IMR-90 (cell line): ENCODE measurements at regions not wholly inside any gene's neighbourhood (a gene's known extent, or its start where the extent isn't known, plus 50 kb on each side); places are given as distances from the start of the nearest gene placed in this dataset.

ENCODE experiments used
- ATAC-seq: fragments of 200-7000 bp; cut with Tn5 transposase; 2 replicates; pipeline ENCODE4 v1.9.1; 2020; ENCODE audit warnings: low read depth, mild to moderate bottlenecking, moderate library complexity
- BruUV-seq: library from RNA; stranded (reverse); fragments of 400-500 nt; replicated peaks from 2 replicates; lab custom pipeline; 2021; lab: Mats Ljungman, UMichigan
- CTCF ChIA-PET: fragments of 300-600 bp; formaldehyde crosslinking; extraction: SDS; loops from one replicate; lab custom pipeline; 2021; ENCODE audit warnings: antibody characterized with exemption; lab: Yijun Ruan, JAX
- POLR2A ChIA-PET: fragments of 300-600 bp; sonication (Branson Sonifier 250); formaldehyde crosslinking; loops from one replicate; lab custom pipeline; 2022; ENCODE audit warnings: antibody characterized with exemption; ENCODE audit not compliant: unreplicated experiment; lab: Charles Lee
- DNase-seq: peaks from one replicate; pipeline ENCODE4 v3.0.0; 2013
- H2AFZ ChIP-seq: replicated peaks from 2 replicates; pipeline ENCODE3; 2013; ENCODE audit warnings: low read length, mild to moderate bottlenecking; ENCODE audit not compliant: poor library complexity
- H2AK5ac ChIP-seq: 2 replicates; pipeline ENCODE4 v1.6.1; 2013; ENCODE audit warnings: low read depth, low read length, inconsistent platforms
- H2AK9ac ChIP-seq: replicated peaks from 2 replicates; pipeline ENCODE3; 2013; ENCODE audit warnings: mild to moderate bottlenecking, low read depth, low read length, moderate library complexity; ENCODE audit not compliant: poor library complexity
- H2BK120ac ChIP-seq: 2 replicates; pipeline ENCODE4 v1.6.1; 2013; ENCODE audit warnings: low read depth, low read length, inconsistent platforms
- H2BK15ac ChIP-seq: 3 replicates; pipeline ENCODE4 v1.6.1; 2013; ENCODE audit warnings: low read depth, low read length, inconsistent platforms
- H2BK20ac ChIP-seq: 2 replicates; pipeline ENCODE4 v1.6.1; 2013; ENCODE audit warnings: low read depth, mild to moderate bottlenecking, inconsistent platforms, low read length, moderate library complexity
- H2BK5ac ChIP-seq: 2 replicates; pipeline ENCODE4 v1.6.1; 2013; ENCODE audit warnings: mild to moderate bottlenecking, low read depth, low read length, inconsistent platforms; ENCODE audit not compliant: poor library complexity, severe bottlenecking
- H3K14ac ChIP-seq: replicated peaks from 2 replicates; pipeline ENCODE4 v1.6.1; 2013; ENCODE audit warnings: low read depth, low read length, inconsistent platforms
- H3K18ac ChIP-seq: 2 replicates; pipeline ENCODE4 v1.6.1; 2013; ENCODE audit warnings: low read depth, low read length, control low read depth
- H3K23ac ChIP-seq: 2 replicates; pipeline ENCODE4 v1.6.1; 2013; ENCODE audit warnings: low read depth, low read length, inconsistent platforms
- H3K27ac ChIP-seq: 2 replicates; pipeline ENCODE4 v1.5.1; 2013; ENCODE audit warnings: mild to moderate bottlenecking, control low read depth, low read length; ENCODE audit not compliant: insufficient read depth
- H3K27me3 ChIP-seq: 2 replicates; pipeline ENCODE4 v1.6.1; 2013; ENCODE audit warnings: low read length; ENCODE audit not compliant: control insufficient read depth, insufficient read depth
- H3K36me3 ChIP-seq: 2 replicates; pipeline ENCODE4 v1.6.1; 2013; ENCODE audit warnings: low read length, mixed read lengths; ENCODE audit not compliant: control insufficient read depth, insufficient read depth
- H3K4ac ChIP-seq: 2 replicates; pipeline ENCODE4 v1.6.1; 2013; ENCODE audit warnings: low read depth, low read length, inconsistent platforms
- H3K4me1 ChIP-seq: 2 replicates; pipeline ENCODE4 v1.6.1; 2013; ENCODE audit warnings: low read length, mixed read lengths; ENCODE audit not compliant: control insufficient read depth, insufficient read depth
- H3K4me2 ChIP-seq: 2 replicates; pipeline ENCODE4 v1.6.1; 2013; ENCODE audit warnings: low read depth, mild to moderate bottlenecking, control low read depth, low read length, moderate library complexity
- H3K4me3 ChIP-seq: 2 replicates; pipeline ENCODE4 v1.5.1; 2013; ENCODE audit warnings: low read depth, mild to moderate bottlenecking, control low read depth, low read length, moderate library complexity; ENCODE audit not compliant: insufficient read depth
- H3K56ac ChIP-seq: 2 replicates; pipeline ENCODE4 v1.6.1; 2013; ENCODE audit warnings: low read length, inconsistent platforms; ENCODE audit not compliant: insufficient read depth; ENCODE audit errors: extremely low read depth
- H3K79me1 ChIP-seq, 2 experiments: 2 replicates each; pipeline ENCODE4 v1.6.1; 2013; ENCODE audit warnings: low read length in 2 of 2, inconsistent platforms in 1 of 2, low read depth in 1 of 2
- H3K9ac ChIP-seq: 2 replicates; pipeline ENCODE4 v1.6.1; 2013; ENCODE audit warnings: low read depth, low read length, control low read depth
- H3K9me1 ChIP-seq: 2 replicates; pipeline ENCODE4 v1.6.1; 2013; ENCODE audit warnings: low read length, inconsistent platforms; ENCODE audit not compliant: insufficient read depth
- H3K9me3 ChIP-seq: 2 replicates; pipeline ENCODE4 v1.6.1; 2013; ENCODE audit warnings: low read length; ENCODE audit not compliant: control insufficient read depth, insufficient read depth
- H4K20me1 ChIP-seq: 2 replicates; pipeline ENCODE4 v1.6.1; 2013; ENCODE audit warnings: low read length, inconsistent platforms; ENCODE audit not compliant: insufficient read depth
- H4K5ac ChIP-seq: 2 replicates; pipeline ENCODE4 v1.6.1; 2013; ENCODE audit warnings: mild to moderate bottlenecking, low read depth, low read length, control low read depth
- H4K8ac ChIP-seq, 2 experiments: 2 replicates each; pipeline ENCODE4 v1.6.1; 2013; ENCODE audit warnings: low read depth in 2 of 2, low read length in 2 of 2, control low read depth in 1 of 2, inconsistent platforms in 1 of 2
- H4K91ac ChIP-seq: 2 replicates; pipeline ENCODE4 v1.6.1; 2013; ENCODE audit warnings: low read depth, low read length, inconsistent platforms; ENCODE audit not compliant: insufficient read depth
- BHLHE40 ChIP-seq: fragments of 150-350 bp; IDR thresholded peaks from 2 replicates; pipeline ENCODE4 v1.6.1; 2016; ENCODE audit warnings: mild to moderate bottlenecking, low read depth, low read length
- CEBPB ChIP-seq: IDR thresholded peaks from 2 replicates; pipeline ENCODE4 v1.6.1; 2012; ENCODE audit warnings: low read depth, low read length, improper control_type of control experiment
- CHD1 ChIP-seq: IDR thresholded peaks from 2 replicates; pipeline ENCODE4 v1.6.1; 2012; ENCODE audit warnings: low read depth, low read length, improper control_type of control experiment
- FOS ChIP-seq: fragments of 150-350 bp; IDR thresholded peaks from 2 replicates; pipeline ENCODE4 v1.6.1; 2016; ENCODE audit warnings: low read depth, low read length
- MAZ ChIP-seq: IDR thresholded peaks from 2 replicates; pipeline ENCODE4 v1.6.1; 2012; ENCODE audit warnings: low read depth, mild to moderate bottlenecking, low read length, improper control_type of control experiment, moderate library complexity, borderline replicate concordance
- MXI1 ChIP-seq: IDR thresholded peaks from 2 replicates; pipeline ENCODE4 v1.6.1; 2012; ENCODE audit warnings: low read depth, mild to moderate bottlenecking, low read length, moderate library complexity, borderline replicate concordance
- NFE2L2 ChIP-seq: fragments of 150-350 bp; IDR thresholded peaks from 2 replicates; pipeline ENCODE4 v1.6.1; 2016; ENCODE audit warnings: low read depth, mild to moderate bottlenecking, low read length
- POLR2A ChIP-seq: IDR thresholded peaks from 2 replicates; pipeline ENCODE4 v1.6.1; 2012; ENCODE audit warnings: mild to moderate bottlenecking, low read depth, low read length
- RAD21 ChIP-seq: IDR thresholded peaks from 2 replicates; pipeline ENCODE4 v1.6.1; 2012; ENCODE audit warnings: low read length, improper control_type of control experiment
- RCOR1 ChIP-seq: IDR thresholded peaks from 2 replicates; pipeline ENCODE4 v1.6.1; 2012; ENCODE audit warnings: mild to moderate bottlenecking, low read length, improper control_type of control experiment; ENCODE audit not compliant: insufficient replicate concordance
- RFX5 ChIP-seq: IDR thresholded peaks from 2 replicates; pipeline ENCODE4 v1.8.0; 2012; ENCODE audit warnings: low read depth, mild to moderate bottlenecking, low read length, moderate library complexity
- SMC3 ChIP-seq: fragments of 150-350 bp; IDR thresholded peaks from 2 replicates; pipeline ENCODE4 v1.6.1; 2016; ENCODE audit warnings: low read depth, mild to moderate bottlenecking, antibody characterized with exemption, low read length, moderate library complexity
- WGBS, 2 experiments: methylation state at CpG; one replicate each; pipeline versions ENCODE4 v1.1.5 to v1.1.7; 2013; ENCODE audit warnings: missing lambda C conversion rate in 2 of 2; ENCODE audit not compliant: insufficient read length in 1 of 2; ENCODE audit errors: extremely low coverage in 2 of 2; 5-methylcytosine and 5-hydroxymethylcytosine counted together
- dilution Hi-C: fragments of 300-500 bp; cut with HindIII; formaldehyde crosslinking; loops from one replicate; pipeline ENCODE4 v1.14.3; 2018; ENCODE audit warnings: low sequenced_read_pairs; ENCODE audit not compliant: unreplicated experiment
- in situ Hi-C: fragments of 300-500 bp; cut with MboI; formaldehyde crosslinking; loops from 3 replicates; pipeline ENCODE4 v1.14.3; 2019; ENCODE audit warnings: low sequenced_read_pairs, inconsistent platforms, mixed read lengths
- intact Hi-C: fragments of 100-400 bp; cut with micrococcal nuclease; formaldehyde crosslinking; loops from 2 replicates; pipeline ENCODE4 v1.10.0; 2022
- TF ChIP-seq, protein P1 (sequence below): fragments of 150-350 bp; IDR thresholded peaks from 2 replicates; pipeline ENCODE4 v1.6.1; 2017; ENCODE audit warnings: mild to moderate bottlenecking, antibody characterized with exemption, low read length, low read depth
- TF ChIP-seq, protein P2 (sequence below): conservative IDR thresholded peaks from 2 replicates; pipeline ENCODE4 v1.5.1; 2012; ENCODE audit warnings: mild to moderate bottlenecking, low read depth, low read length, improper control_type of control experiment
- TF ChIP-seq, protein P3 (sequence below): fragments of 150-350 bp; IDR thresholded peaks from 2 replicates; pipeline ENCODE4 v1.6.1; 2016; ENCODE audit warnings: low read depth, mild to moderate bottlenecking, low read length, moderate library complexity, borderline replicate concordance

DNA sequence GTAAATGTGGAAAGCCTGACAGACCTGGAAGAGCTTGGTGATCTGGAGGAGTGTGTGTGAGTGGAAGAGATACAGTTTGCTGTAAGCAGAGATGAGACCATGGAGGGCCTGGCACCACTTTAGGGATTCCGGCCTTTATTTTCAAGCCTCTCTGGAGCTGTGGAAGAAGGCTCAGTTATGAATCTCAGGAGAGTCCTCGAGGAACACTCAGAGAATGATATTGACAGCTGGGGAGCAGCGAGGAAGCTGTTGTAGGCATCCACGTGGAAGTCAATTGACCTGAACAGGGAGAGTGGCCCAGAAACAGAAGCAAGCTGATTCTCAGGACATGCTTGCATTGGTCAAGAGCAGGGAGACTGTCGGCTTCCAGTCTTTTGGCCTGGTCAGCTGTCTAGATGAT, 108.4 kb upstream of the FOXQ1 start:
- ChIA-PET POLR2A (no interaction called here), CTCF (no interaction called here)
- DNase-seq = no peak
- Histone ChIP-seq H3K9me3 (no peaks in the 10 kb centered on the region), H3K23ac (no peak overlapping the region), H4K8ac (no peak overlapping the region), H3K14ac (no peak overlapping the region), H2BK5ac (no peak overlapping the region), H2BK20ac (no peak overlapping the region), H4K5ac (no peak overlapping the region), H3K18ac (no peak overlapping the region), H3K4ac (no peak overlapping the region), H2BK15ac (no peak overlapping the region), H4K20me1 (no peaks in the 10 kb centered on the region), H3K4me3 (no peak overlapping the region), H3K4me1 (no peaks in the 10 kb centered on the region), H3K9me1 (0 out of 2 replicates have a peak, but pooled peaks cover 4% of the 10 kb centered on the region), H3K27me3 (peaks cover 3% of the 10 kb centered on the region), H4K91ac (no peak overlapping the region), H3K9ac (no peak overlapping the region), H3K4me2 (no peak overlapping the region), H3K79me1 (no peaks in the 10 kb centered on the region), H3K56ac (no peak overlapping the region), H2AFZ (no peak overlapping the region), H2AK9ac (no peak overlapping the region), H3K27ac (no peak overlapping the region), H2AK5ac (no peak overlapping the region), H2BK120ac (no peak overlapping the region), H3K36me3 (no peaks in the 10 kb centered on the region)
- no peak for ATAC-seq
- TF ChIP-seq FOS (no peak), RCOR1 (no peak), RFX5 (no peak), BHLHE40 (no peak), NFE2L2 (no peak), SMC3 (no peak), MXI1 (no peak), CHD1 (no peak), RAD21 (no peak), CEBPB (no peak), POLR2A (no peak), MAZ (no peak)
- TF ChIP-seq, protein P1, sequence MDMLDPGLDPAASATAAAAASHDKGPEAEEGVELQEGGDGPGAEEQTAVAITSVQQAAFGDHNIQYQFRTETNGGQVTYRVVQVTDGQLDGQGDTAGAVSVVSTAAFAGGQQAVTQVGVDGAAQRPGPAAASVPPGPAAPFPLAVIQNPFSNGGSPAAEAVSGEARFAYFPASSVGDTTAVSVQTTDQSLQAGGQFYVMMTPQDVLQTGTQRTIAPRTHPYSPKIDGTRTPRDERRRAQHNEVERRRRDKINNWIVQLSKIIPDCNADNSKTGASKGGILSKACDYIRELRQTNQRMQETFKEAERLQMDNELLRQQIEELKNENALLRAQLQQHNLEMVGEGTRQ = no peak
- TF ChIP-seq, protein P2, sequence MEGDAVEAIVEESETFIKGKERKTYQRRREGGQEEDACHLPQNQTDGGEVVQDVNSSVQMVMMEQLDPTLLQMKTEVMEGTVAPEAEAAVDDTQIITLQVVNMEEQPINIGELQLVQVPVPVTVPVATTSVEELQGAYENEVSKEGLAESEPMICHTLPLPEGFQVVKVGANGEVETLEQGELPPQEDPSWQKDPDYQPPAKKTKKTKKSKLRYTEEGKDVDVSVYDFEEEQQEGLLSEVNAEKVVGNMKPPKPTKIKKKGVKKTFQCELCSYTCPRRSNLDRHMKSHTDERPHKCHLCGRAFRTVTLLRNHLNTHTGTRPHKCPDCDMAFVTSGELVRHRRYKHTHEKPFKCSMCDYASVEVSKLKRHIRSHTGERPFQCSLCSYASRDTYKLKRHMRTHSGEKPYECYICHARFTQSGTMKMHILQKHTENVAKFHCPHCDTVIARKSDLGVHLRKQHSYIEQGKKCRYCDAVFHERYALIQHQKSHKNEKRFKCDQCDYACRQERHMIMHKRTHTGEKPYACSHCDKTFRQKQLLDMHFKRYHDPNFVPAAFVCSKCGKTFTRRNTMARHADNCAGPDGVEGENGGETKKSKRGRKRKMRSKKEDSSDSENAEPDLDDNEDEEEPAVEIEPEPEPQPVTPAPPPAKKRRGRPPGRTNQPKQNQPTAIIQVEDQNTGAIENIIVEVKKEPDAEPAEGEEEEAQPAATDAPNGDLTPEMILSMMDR = no peak
- TF ChIP-seq, protein P3, sequence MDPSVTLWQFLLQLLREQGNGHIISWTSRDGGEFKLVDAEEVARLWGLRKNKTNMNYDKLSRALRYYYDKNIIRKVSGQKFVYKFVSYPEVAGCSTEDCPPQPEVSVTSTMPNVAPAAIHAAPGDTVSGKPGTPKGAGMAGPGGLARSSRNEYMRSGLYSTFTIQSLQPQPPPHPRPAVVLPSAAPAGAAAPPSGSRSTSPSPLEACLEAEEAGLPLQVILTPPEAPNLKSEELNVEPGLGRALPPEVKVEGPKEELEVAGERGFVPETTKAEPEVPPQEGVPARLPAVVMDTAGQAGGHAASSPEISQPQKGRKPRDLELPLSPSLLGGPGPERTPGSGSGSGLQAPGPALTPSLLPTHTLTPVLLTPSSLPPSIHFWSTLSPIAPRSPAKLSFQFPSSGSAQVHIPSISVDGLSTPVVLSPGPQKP = no peak
- BruUV-seq = no TSS peak
- dilution Hi-C loops = no loop called here
- intact Hi-C loops = no loop called here
- 74% methylated on average over 2 of the region's 5 CpGs; no CpG with 5 or more reads in 1 of the 2 experiments for WGBS, 2 experiments
- in situ Hi-C loops = no loop called here
